Common myeloid progenitor, CD34-positive (primary cell): ENCODE measurements at regions not wholly inside any gene's neighbourhood (a gene's known extent, or its start where the extent isn't known, plus 50 kb on each side); places are given as distances from the start of the nearest gene placed in this dataset.

ENCODE experiments used
- CTCF ChIA-PET: fragments of 350-600 bp; sonication (Branson Sonifier 250); formaldehyde crosslinking; loops from one replicate; lab custom pipeline; 2021; ENCODE audit warnings: antibody characterized with exemption; lab: Charles Lee
- POLR2A ChIA-PET: fragments of 350-600 bp; sonication (Branson Sonifier 250); formaldehyde crosslinking; loops from one replicate; lab custom pipeline; 2021; ENCODE audit warnings: antibody characterized with exemption; lab: Charles Lee
- DNase-seq, 3 donors: peaks; one replicate each; pipeline versions ENCODE4 v3.0.0 to v3.0.0-alpha.2; 2013
- H3K27ac ChIP-seq, 2 experiments: 1 replicate in 1 of 2; 2 replicates in 1 of 2; pipeline ENCODE4 v1.7.0; 2013; ENCODE audit warnings: inconsistent platforms in 2 of 2, low read length in 2 of 2, mild to moderate bottlenecking in 2 of 2, low read depth in 1 of 2, moderate library complexity in 1 of 2; ENCODE audit not compliant: severe bottlenecking in 2 of 2, insufficient read depth in 1 of 2, poor library complexity in 1 of 2
- H3K27me3 ChIP-seq, 5 experiments: replicated peaks in 2 of 5; 1 replicate in 3 of 5; 2 replicates in 2 of 5; pipeline versions ENCODE4 v1.6.1 to v1.7.0; 2013; ENCODE audit warnings: low read length in 4 of 5, mild to moderate bottlenecking in 2 of 5, moderate library complexity in 2 of 5, inconsistent platforms in 1 of 5; ENCODE audit not compliant: insufficient read depth in 5 of 5, control insufficient read depth in 4 of 5
- H3K36me3 ChIP-seq, 4 experiments: 1 replicate in 2 of 4; 2 replicates in 2 of 4; pipeline versions ENCODE4 v1.6.1 to v1.7.0; 2013; ENCODE audit warnings: low read length in 3 of 4, control low read depth in 1 of 4, mild to moderate bottlenecking in 1 of 4; ENCODE audit not compliant: control insufficient read depth in 4 of 4, insufficient read depth in 4 of 4
- H3K4me1 ChIP-seq, 4 experiments: 1 replicate in 3 of 4; 2 replicates in 1 of 4; pipeline versions ENCODE4 v1.6.1 to v1.7.1; 2013; ENCODE audit warnings: low read length in 3 of 4, mild to moderate bottlenecking in 3 of 4, control low read depth in 1 of 4, inconsistent platforms in 1 of 4, moderate library complexity in 1 of 4; ENCODE audit not compliant: control insufficient read depth in 4 of 4, insufficient read depth in 4 of 4; ENCODE audit errors: control extremely low read depth in 1 of 4
- H3K4me3 ChIP-seq, 7 experiments: 1 replicate in 4 of 7; 2 replicates in 3 of 7; pipeline versions ENCODE4 v1.5.1 to v1.7.0; 2013; ENCODE audit warnings: mild to moderate bottlenecking in 7 of 7, low read length in 6 of 7, moderate library complexity in 6 of 7, inconsistent platforms in 2 of 7, low read depth in 2 of 7, control low read depth in 1 of 7; ENCODE audit not compliant: insufficient read depth in 4 of 7, control insufficient read depth in 1 of 7; ENCODE audit errors: extremely low read depth in 1 of 7
- H3K9me3 ChIP-seq, 5 experiments: 1 replicate in 4 of 5; 2 replicates in 1 of 5; pipeline versions ENCODE4 v1.6.1 to v1.7.1; 2013; ENCODE audit warnings: low read length in 4 of 5, mild to moderate bottlenecking in 2 of 5, inconsistent platforms in 1 of 5, low read depth in 1 of 5, moderate library complexity in 1 of 5; ENCODE audit not compliant: control insufficient read depth in 4 of 5, insufficient read depth in 2 of 5; ENCODE audit errors: control extremely low read depth in 1 of 5
- WGBS: methylation state at CpG from one replicate; pipeline ENCODE4 v1.1.5; 2013; ENCODE audit not compliant: insufficient coverage; 5-methylcytosine and 5-hydroxymethylcytosine counted together

- Histone ChIP-seq H3K27me3 (no peaks in the 10 kb centered on the region), H3K36me3 (no peaks in the 10 kb centered on the region), H3K4me3 (no peak overlapping the region), H3K4me1 (peaks cover 12 to 37% (median 25%) of the 10 kb centered on the region in 4 experiments), H3K9me3 (no peaks in the 10 kb centered on the region), H3K27ac (no peak overlapping the region)
- DNase-seq, result no peak
- ChIA-PET POLR2A (no interaction called here), CTCF (no interaction called here)
- 50% methylated on average over 1 of the region's 1 CpG for WGBS
These were observed 117.8 kb downstream of the KCTD12 start for GRCh38 chr13:76768384-76768783.

- 100% methylated on average over 1 of the region's 1 CpG for WGBS
- Histone ChIP-seq H3K9me3 (no peaks in the 10 kb centered on the region), H3K4me3 (no peak overlapping the region), H3K27ac (no peak overlapping the region), H3K4me1 (peaks cover 12 to 28% (median 19%) of the 10 kb centered on the region in 4 experiments), H3K27me3 (no peaks in the 10 kb centered on the region), H3K36me3 (no peaks in the 10 kb centered on the region)
- DNase-seq, result no peak
- ChIA-PET CTCF (interaction anchor here (1.0 kb wide), 1 partner anchor 119 kb away, joined by 3 read pairs; no protein-coding TSS in a partner anchor), POLR2A (no interaction called here)
These were observed 121.3 kb downstream of the KCTD12 start for GRCh38 chr13:76764916-76765315.

- Histone ChIP-seq H3K36me3 (no peaks in the 10 kb centered on the region), H3K4me3 (no peak overlapping the region), H3K27me3 (no peaks in the 10 kb centered on the region), H3K4me1 (peaks cover 9 to 23% (median 15%) of the 10 kb centered on the region in 4 experiments), H3K9me3 (no peaks in the 10 kb centered on the region), H3K27ac (no peak overlapping the region)
- no CpG with 5 or more reads among the region's 1 CpG for WGBS
- ChIA-PET CTCF (interaction anchor here (1.4 kb wide), 1 partner anchor 30 kb away, joined by 3 read pairs; no protein-coding TSS in a partner anchor), POLR2A (no interaction called here)
- DNase-seq, result no peak
These were observed 121.8 kb downstream of the KCTD12 start for GRCh38 chr13:76764429-76764828.

GRCh38 chr13:76762721-76763120 lies 123.5 kb downstream of the KCTD12 start:
- ChIA-PET CTCF (interaction anchor here (1.4 to 1.7 kb wide), 3 partner anchors 15 to 29 kb away, joined by 3 to 4 read pairs (median 3); no protein-coding TSS in a partner anchor), POLR2A (no interaction called here)
- Histone ChIP-seq H3K36me3 (no peaks in the 10 kb centered on the region), H3K4me3 (no peak overlapping the region), H3K27ac (no peak overlapping the region), H3K9me3 (no peaks in the 10 kb centered on the region), H3K4me1 (peaks cover 0 to 7% (median 2%) of the 10 kb centered on the region in 4 experiments), H3K27me3 (no peaks in the 10 kb centered on the region)
- DNase-seq, result no peak
- WGBS, result 90% methylated on average over 1 of the region's 2 CpGs

GRCh38 chr13:76759877-76760276 lies 126.3 kb downstream of the KCTD12 start:
- no peaks in the 10 kb centered on the region for H3K36me3 ChIP-seq
- H3K27me3 ChIP-seq, result no peaks in the 10 kb centered on the region
- H3K4me3 ChIP-seq, result no peak overlapping the region
- ChIA-PET POLR2A (no interaction called here), CTCF (no interaction called here)
- no peaks in the 10 kb centered on the region for H3K9me3 ChIP-seq
- DNase-seq, result no peak
- no peak overlapping the region for H3K27ac ChIP-seq
- H3K4me1 ChIP-seq, result peaks cover 0 to 7% (median 1%) of the 10 kb centered on the region in 4 experiments
- WGBS, result 100% methylated on average over 1 of the region's 1 CpG

GRCh38 chr13:76758738-76759137 lies 127.5 kb downstream of the KCTD12 start:
- Histone ChIP-seq H3K4me3 (no peak overlapping the region), H3K36me3 (no peaks in the 10 kb centered on the region), H3K4me1 (peaks cover 0 to 2% (median 1%) of the 10 kb centered on the region in 4 experiments), H3K27me3 (no peaks in the 10 kb centered on the region), H3K27ac (no peak overlapping the region), H3K9me3 (no peaks in the 10 kb centered on the region)
- WGBS, result no CpG with 5 or more reads among the region's 1 CpG
- CTCF ChIA-PET, result interaction anchor here (0.8 kb wide), 1 partner anchor 12 kb away, joined by 3 read pairs; no protein-coding TSS in a partner anchor
- DNase-seq, result no peak
- POLR2A ChIA-PET, result no interaction called here

- CTCF ChIA-PET, result interaction anchor here (0.8 kb wide), 1 partner anchor 11 kb away, joined by 3 read pairs; no protein-coding TSS in a partner anchor
- POLR2A ChIA-PET, result no interaction called here
- Histone ChIP-seq H3K9me3 (no peaks in the 10 kb centered on the region), H3K27ac (no peak overlapping the region), H3K27me3 (no peaks in the 10 kb centered on the region), H3K4me1 (peaks cover 0 to 2% (median 1%) of the 10 kb centered on the region in 4 experiments), H3K36me3 (no peaks in the 10 kb centered on the region), H3K4me3 (no peak overlapping the region)
- DNase-seq, result no peak
These were observed 127.9 kb downstream of the KCTD12 start for GRCh38 chr13:76758257-76758656.
